Nephron progenitor cell (in vitro differentiated cells): ENCODE measurements at regions not wholly inside any gene's neighbourhood (a gene's known extent, or its start where the extent isn't known, plus 50 kb on each side); places are given as distances from the start of the nearest gene placed in this dataset.

Experiments used
- DNase-seq: peaks from one replicate; pipeline ENCODE4 v3.0.0; 2021
- H3K27ac Mint-ChIP-seq: 2 replicates; pipeline ENCODE4 v1.8.0; 2021; ENCODE audit warnings: mild to moderate bottlenecking, moderate library complexity, mixed read lengths
- H3K27me3 Mint-ChIP-seq: 2 replicates; pipeline ENCODE4 v1.8.0; 2021; ENCODE audit warnings: mild to moderate bottlenecking, low read depth, mixed read lengths; ENCODE audit not compliant: poor library complexity
- H3K36me3 Mint-ChIP-seq: 2 replicates; pipeline ENCODE4 v1.8.0; 2021; ENCODE audit warnings: low read depth, mixed read lengths
- H3K4me1 Mint-ChIP-seq: 2 replicates; pipeline ENCODE4 v1.8.0; 2021; ENCODE audit warnings: mixed read lengths
- H3K4me3 Mint-ChIP-seq: 2 replicates; pipeline ENCODE4 v1.8.0; 2021; ENCODE audit warnings: mild to moderate bottlenecking, moderate library complexity, mixed read lengths
- H3K9me3 Mint-ChIP-seq: 2 replicates; pipeline ENCODE4 v1.8.0; 2021; ENCODE audit warnings: mild to moderate bottlenecking, moderate library complexity, mixed read lengths
- CTCF ChIP-seq: fragments of 200-600 bp; sonication (generic); IDR thresholded peaks from 2 replicates; pipeline ENCODE4 v1.5.0; 2021; ENCODE audit warnings: antibody characterized with exemption

DNA sequence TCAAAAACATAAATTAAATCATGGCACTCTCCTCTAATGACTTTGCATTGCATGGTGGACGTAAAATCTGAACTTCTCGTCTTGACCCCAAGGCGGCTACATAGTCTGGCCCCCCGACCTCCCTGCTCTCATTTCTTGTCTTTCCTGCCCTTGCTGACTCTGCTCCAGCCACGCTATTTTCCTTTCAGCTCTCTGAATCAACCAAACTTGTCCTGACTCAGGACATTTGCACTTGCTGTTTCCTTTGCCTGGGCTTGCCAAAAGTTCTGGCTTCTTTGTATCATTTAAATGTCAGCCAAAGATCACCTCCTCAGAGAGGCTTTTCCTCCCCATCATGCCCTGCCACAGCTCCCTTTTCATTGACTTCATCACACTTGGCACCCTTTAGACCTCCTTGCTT, 107.7 kb upstream of the NFE2L3 start:
- Mint-ChIP-seq H3K9me3 (no peaks in the 10 kb centered on the region), H3K27me3 (peaks cover 10% of the 10 kb centered on the region), H3K36me3 (no peaks in the 10 kb centered on the region), H3K27ac (no peak overlapping the region), H3K4me1 (no peaks in the 10 kb centered on the region), H3K4me3 (no peak overlapping the region)
- no peak for TF ChIP-seq CTCF
- no peak for DNase-seq

GRCh38 chr7:26046150-26046549, 105.8 kb upstream of the NFE2L3 start:
- no peak for TF ChIP-seq CTCF

GRCh38 chr7:26046878-26047277, 105.1 kb upstream of the NFE2L3 start:
- TF ChIP-seq CTCF: no peak
- H3K4me1 Mint-ChIP-seq: no peaks in the 10 kb centered on the region
- no peak overlapping the region for H3K4me3 Mint-ChIP-seq
- H3K27ac Mint-ChIP-seq: no peak overlapping the region
- peaks cover 15% of the 10 kb centered on the region for H3K9me3 Mint-ChIP-seq
- DNase-seq: no peak
- peaks cover 10% of the 10 kb centered on the region for H3K27me3 Mint-ChIP-seq
- H3K36me3 Mint-ChIP-seq: no peaks in the 10 kb centered on the region

More at GRCh38 chr7:26046150-26046549, 105.8 kb upstream of the NFE2L3 start:
- Mint-ChIP-seq H3K27me3 (peaks cover 12% of the 10 kb centered on the region), H3K9me3 (peaks cover 7% of the 10 kb centered on the region), H3K4me1 (no peaks in the 10 kb centered on the region), H3K27ac (no peak overlapping the region), H3K36me3 (no peaks in the 10 kb centered on the region), H3K4me3 (no peak overlapping the region)
- DNase-seq: no peak

- Mint-ChIP-seq H3K4me3 (no peak overlapping the region), H3K27ac (no peak overlapping the region), H3K27me3 (peaks cover 10% of the 10 kb centered on the region), H3K9me3 (peaks cover 30% of the 10 kb centered on the region), H3K4me1 (no peaks in the 10 kb centered on the region), H3K36me3 (no peaks in the 10 kb centered on the region)
- no peak for DNase-seq
- no peak for TF ChIP-seq CTCF
These were observed 103.3 kb upstream of the NFE2L3 start for GRCh38 chr7:26048663-26049062.

DNA sequence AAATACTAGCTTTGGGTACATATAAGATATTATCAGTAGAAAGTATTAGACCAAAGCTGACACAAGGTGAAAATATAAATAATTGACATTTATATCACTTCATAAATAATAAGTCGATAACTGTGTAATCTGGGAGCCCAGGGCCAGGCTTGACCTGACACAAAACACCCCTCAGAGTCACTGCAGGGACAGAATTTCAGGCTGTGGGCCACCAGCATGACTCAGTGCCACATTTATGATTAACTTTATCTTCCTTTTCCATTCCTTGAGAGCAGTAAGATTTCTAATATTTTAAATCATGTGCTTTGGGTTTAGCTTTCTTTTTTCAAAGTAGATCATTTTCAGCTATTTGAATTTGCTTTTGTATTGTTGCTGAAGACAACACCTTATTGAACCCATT, 102.9 kb upstream of the NFE2L3 start:
- DNase-seq: no peak
- Mint-ChIP-seq H3K27ac (no peak overlapping the region), H3K36me3 (no peaks in the 10 kb centered on the region), H3K4me1 (no peaks in the 10 kb centered on the region), H3K9me3 (peaks cover 35% of the 10 kb centered on the region), H3K4me3 (no peak overlapping the region), H3K27me3 (peaks cover 10% of the 10 kb centered on the region)
- TF ChIP-seq CTCF: no peak

DNA sequence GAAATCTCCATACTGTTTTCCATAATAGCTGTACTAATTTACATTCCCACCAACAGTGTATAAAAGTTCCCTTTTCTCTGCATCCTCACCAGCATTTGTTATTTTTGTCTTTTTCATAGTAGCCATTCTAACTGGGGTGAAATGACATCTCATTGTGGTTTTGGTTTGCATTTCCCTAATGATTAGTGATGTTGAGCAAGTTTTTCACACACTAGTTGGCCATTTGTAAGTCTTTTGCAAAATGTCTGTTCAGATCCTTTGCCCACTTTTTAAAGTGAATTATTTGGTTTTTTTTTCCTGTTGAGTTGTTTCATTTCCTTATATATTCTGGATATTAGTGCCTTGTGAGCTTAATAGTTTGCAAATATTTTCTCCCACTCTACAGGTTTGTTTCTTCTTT, 101.0 kb upstream of the NFE2L3 start:
- no peak overlapping the region for H3K4me3 Mint-ChIP-seq
- H3K9me3 Mint-ChIP-seq: peaks cover 35% of the 10 kb centered on the region
- peaks cover 6% of the 10 kb centered on the region for H3K27me3 Mint-ChIP-seq
- no peak overlapping the region for H3K27ac Mint-ChIP-seq
- no peak for DNase-seq
- TF ChIP-seq CTCF: no peak
- H3K4me1 Mint-ChIP-seq: no peaks in the 10 kb centered on the region
- H3K36me3 Mint-ChIP-seq: no peaks in the 10 kb centered on the region
